Peyer's patch (tissue), 4 donors: ENCODE measurements at regions not wholly inside any gene's neighbourhood (a gene's known extent, or its start where the extent isn't known, plus 50 kb on each side); places are given as distances from the start of the nearest gene placed in this dataset.

Experiments
- DNase-seq, 3 donors: peaks; one replicate each; pipeline ENCODE4 v3.0.0-alpha.2; 2017 to 2019
- H3K27ac ChIP-seq, 4 donors: fragments of 200-600 bp; sonication (generic); one replicate each; pipeline ENCODE4 v1.5.1; 2016 to 2019
- H3K27me3 ChIP-seq, 2 donors: fragments of 200-600 bp; sonication (generic); one replicate each; pipeline ENCODE4 v1.5.1; 2019
- H3K36me3 ChIP-seq, 3 donors: fragments of 200-600 bp; sonication (generic); one replicate each; pipeline ENCODE4 v1.5.1; 2016 to 2019
- H3K4me1 ChIP-seq, 4 donors: fragments of 200-600 bp; sonication (generic); one replicate each; pipeline ENCODE4 v1.5.1; 2016 to 2019
- H3K4me3 ChIP-seq, 4 donors: fragments of 200-600 bp; sonication (generic); 1 replicate in 3 of 4; 2 replicates in 1 of 4; pipeline ENCODE4 v1.5.1; 2016 to 2019; ENCODE audit warnings: mild to moderate bottlenecking in 1 of 4
- H3K9me3 ChIP-seq, 4 donors: fragments of 200-600 bp; sonication (generic); one replicate each; pipeline ENCODE4 v1.5.1; 2016 to 2019; ENCODE audit warnings: mild to moderate bottlenecking in 1 of 4
- CTCF ChIP-seq, 6 experiments: fragments of 450-650 bp in 4 of 6; fragments of 200-600 bp in 2 of 6; sonication (generic) in 1 of 6; IDR thresholded peaks; one replicate each; pipeline ENCODE4 v1.5.1; 2017 to 2019; ENCODE audit warnings: antibody characterized with exemption in 6 of 6, mild to moderate bottlenecking in 3 of 6, moderate library complexity in 1 of 6
- POLR2A ChIP-seq, 2 donors: fragments of 450-650 bp; IDR thresholded peaks; one replicate each; pipeline ENCODE4 v1.5.1; 2017; ENCODE audit warnings: antibody characterized with exemption in 2 of 2, mild to moderate bottlenecking in 2 of 2, moderate library complexity in 2 of 2

DNA sequence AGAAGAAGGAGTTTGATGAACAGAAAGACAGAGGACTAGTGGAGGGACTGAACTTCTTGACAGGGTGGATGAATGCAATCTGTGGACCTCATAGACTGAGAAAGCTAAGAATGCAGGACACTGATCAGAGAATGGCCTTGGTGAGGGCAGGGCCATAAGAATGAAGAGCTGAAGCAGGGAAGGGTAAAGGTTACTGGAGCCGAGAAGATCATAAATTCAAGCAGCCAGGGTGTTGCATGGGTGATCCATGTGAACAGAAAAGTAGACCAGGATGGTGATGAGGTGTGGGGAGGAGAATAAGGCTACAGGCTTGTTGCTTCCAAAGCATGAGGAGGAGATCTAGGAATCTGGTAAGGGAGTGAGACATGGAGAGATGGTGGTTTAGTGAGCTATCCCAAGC lies 295.9 kb downstream of the ADGB start:
- Histone ChIP-seq H3K36me3 (no peaks in the 10 kb centered on the region), H3K9me3 (no peaks in the 10 kb centered on the region), H3K4me1 (no peaks in the 10 kb centered on the region), H3K27me3 (no peaks in the 10 kb centered on the region), H3K27ac (no peak overlapping the region), H3K4me3 (no peak overlapping the region)
- no peak for TF ChIP-seq CTCF (IDR thresholded peaks at IDR 0.05)
- TF ChIP-seq POLR2A (IDR thresholded peaks at IDR 0.05) = no peak
- no peak for DNase-seq

GRCh38 chr6:146895101-146895771 lies 296.5 kb downstream of the ADGB start:
- Histone ChIP-seq H3K9me3 (no peaks in the 10 kb centered on the region), H3K4me3 (no peak overlapping the region), H3K36me3 (no peaks in the 10 kb centered on the region), H3K4me1 (no peaks in the 10 kb centered on the region), H3K27ac (no peak overlapping the region), H3K27me3 (no peaks in the 10 kb centered on the region)
- DNase-seq = no peak
- TF ChIP-seq CTCF (IDR thresholded peaks at IDR 0.05) (no peak), POLR2A (IDR thresholded peaks at IDR 0.05) (no peak)

DNA sequence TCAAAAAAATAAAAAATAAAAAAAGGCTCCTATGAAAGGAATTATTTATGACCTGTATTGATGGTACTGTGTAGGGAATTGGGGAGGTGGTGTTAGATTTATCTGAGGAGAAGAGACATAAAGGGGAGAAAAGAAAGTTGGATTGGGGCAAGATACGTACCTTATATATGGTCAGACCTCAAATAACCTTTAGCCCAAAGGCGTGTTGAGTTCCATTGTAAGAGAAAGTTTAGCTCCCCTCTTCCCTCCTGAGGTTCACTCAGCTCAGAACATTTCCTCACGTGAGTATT lies 296.9 kb downstream of the ADGB start:
- no peak for DNase-seq
- TF ChIP-seq POLR2A (IDR thresholded peaks at IDR 0.05) (no peak), CTCF (IDR thresholded peaks at IDR 0.05) (no peak)
- Histone ChIP-seq H3K9me3 (no peaks in the 10 kb centered on the region), H3K4me1 (no peaks in the 10 kb centered on the region), H3K4me3 (no peak overlapping the region), H3K27me3 (no peaks in the 10 kb centered on the region), H3K36me3 (no peaks in the 10 kb centered on the region), H3K27ac (no peak overlapping the region)

- H3K4me3 ChIP-seq = no peak overlapping the region
- no peak for DNase-seq
- no peak overlapping the region for H3K27ac ChIP-seq
- H3K4me1 ChIP-seq = no peaks in the 10 kb centered on the region
- no peaks in the 10 kb centered on the region for H3K9me3 ChIP-seq
- no peaks in the 10 kb centered on the region for H3K36me3 ChIP-seq
- no peaks in the 10 kb centered on the region for H3K27me3 ChIP-seq
- TF ChIP-seq POLR2A (IDR thresholded peaks at IDR 0.05) (no peak), CTCF (IDR thresholded peaks at IDR 0.05) (no peak)
Measured at GRCh38 chr6:146896062-146896813, 297.5 kb downstream of the ADGB start.

DNA sequence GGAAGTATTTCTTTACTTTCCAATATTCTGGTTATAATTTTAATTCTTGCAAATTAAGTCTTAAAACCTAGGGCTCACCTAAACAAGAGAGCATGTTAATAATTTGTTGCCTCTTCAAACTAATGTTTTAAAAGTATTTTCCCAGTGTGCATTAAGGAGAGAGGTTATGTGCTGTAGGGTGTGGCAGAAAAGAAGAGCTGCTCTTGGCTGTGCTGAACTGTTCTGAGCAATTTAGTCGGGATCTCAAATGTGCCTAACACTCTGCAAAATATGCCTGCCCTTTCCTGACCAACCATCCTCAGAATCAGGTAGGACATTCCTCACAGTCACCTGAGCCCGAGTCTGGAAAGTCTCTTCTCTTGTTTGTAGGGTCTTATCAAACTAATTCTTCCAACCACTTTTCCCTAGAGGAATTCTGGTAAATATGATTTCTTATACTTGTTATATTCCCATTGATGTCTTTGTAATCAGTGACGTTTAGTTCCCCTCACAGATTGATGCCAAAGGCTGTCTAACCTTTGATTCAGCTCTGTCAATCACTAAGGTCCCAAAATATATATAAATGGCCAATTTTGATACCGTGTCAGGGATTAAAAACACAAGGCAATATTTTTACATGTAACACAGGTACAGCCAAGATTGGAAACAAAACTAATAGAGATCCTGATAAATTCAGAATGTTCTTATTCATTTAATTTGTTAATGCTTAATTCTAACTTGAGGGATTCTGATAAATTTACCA lies 298.4 kb downstream of the ADGB start:
- Histone ChIP-seq H3K4me3 (no peak overlapping the region), H3K27ac (no peak overlapping the region), H3K27me3 (no peaks in the 10 kb centered on the region), H3K36me3 (no peaks in the 10 kb centered on the region), H3K4me1 (no peaks in the 10 kb centered on the region), H3K9me3 (no peaks in the 10 kb centered on the region)
- DNase-seq = no peak
- TF ChIP-seq POLR2A (IDR thresholded peaks at IDR 0.05) = no peak
- no peak for TF ChIP-seq CTCF (IDR thresholded peaks at IDR 0.05)
